NT2/D1 (cell line): ENCODE measurements at regions not wholly inside any gene's neighbourhood (a gene's known extent, or its start where the extent isn't known, plus 50 kb on each side); places are given as distances from the start of the nearest gene placed in this dataset.

Experiments
- DNase-seq: peaks from one replicate; pipeline ENCODE4 v3.0.0-alpha.2; 2011; ENCODE audit warnings: low read depth, low spot score
- H3K27me3 ChIP-seq: 2 replicates; pipeline ENCODE4 v1.6.0; 2011; ENCODE audit warnings: mild to moderate bottlenecking; ENCODE audit not compliant: insufficient read length, insufficient read depth
- H3K36me3 ChIP-seq: 2 replicates; pipeline ENCODE4 v1.6.1; 2011; ENCODE audit warnings: mild to moderate bottlenecking, low read length, mixed read lengths; ENCODE audit not compliant: insufficient read depth, insufficient read length
- H3K4me1 ChIP-seq: 2 replicates; pipeline ENCODE4 v1.5.1; 2011; ENCODE audit not compliant: insufficient read depth, insufficient read length
- H3K4me3 ChIP-seq: 2 replicates; pipeline ENCODE4 v1.5.1; 2011; ENCODE audit warnings: low read depth; ENCODE audit not compliant: insufficient read length
- H3K9ac ChIP-seq: 2 replicates; pipeline ENCODE4 v1.6.0; 2011; ENCODE audit warnings: low read depth; ENCODE audit not compliant: insufficient read length
- H3K9me3 ChIP-seq: 2 replicates; pipeline ENCODE4 v1.5.1; 2011; ENCODE audit warnings: mild to moderate bottlenecking, low read length; ENCODE audit not compliant: insufficient read depth
- SUZ12 ChIP-seq: IDR thresholded peaks from 2 replicates; pipeline ENCODE4 v1.6.1; 2011; ENCODE audit not compliant: insufficient read length, insufficient read depth; ENCODE audit errors: extremely low read depth
- YY1 ChIP-seq: IDR thresholded peaks from 2 replicates; pipeline ENCODE4 v1.6.1; 2011; ENCODE audit not compliant: insufficient read length, insufficient read depth
- ZNF274 ChIP-seq: IDR thresholded peaks from 2 replicates; pipeline ENCODE4 v1.6.1; 2011; ENCODE audit warnings: mild to moderate bottlenecking, low read depth, low read length

GRCh38 chrX:10813761-10814160 lies 193.4 kb upstream of the MID1 start:
- H3K36me3 ChIP-seq: no peaks in the 10 kb centered on the region
- TF ChIP-seq YY1 (no peak), SUZ12 (no peak), ZNF274 (no peak)
- no peaks in the 10 kb centered on the region for H3K4me1 ChIP-seq
- no peak for DNase-seq
- no peak overlapping the region for H3K9ac ChIP-seq
- no peaks in the 10 kb centered on the region for H3K9me3 ChIP-seq
- H3K4me3 ChIP-seq: no peak overlapping the region
- H3K27me3 ChIP-seq: no peaks in the 10 kb centered on the region

- no peaks in the 10 kb centered on the region for H3K4me1 ChIP-seq
- no peaks in the 10 kb centered on the region for H3K36me3 ChIP-seq
- no peaks in the 10 kb centered on the region for H3K9me3 ChIP-seq
- H3K9ac ChIP-seq: no peak overlapping the region
- H3K4me3 ChIP-seq: no peak overlapping the region
- DNase-seq: no peak
- TF ChIP-seq YY1 (no peak), SUZ12 (no peak), ZNF274 (no peak)
- no peaks in the 10 kb centered on the region for H3K27me3 ChIP-seq
Observed at GRCh38 chrX:10818651-10819050, 198.3 kb upstream of the MID1 start.

- Histone ChIP-seq H3K4me3 (no peak overlapping the region), H3K9ac (no peak overlapping the region), H3K4me1 (no peaks in the 10 kb centered on the region), H3K9me3 (no peaks in the 10 kb centered on the region), H3K27me3 (no peaks in the 10 kb centered on the region), H3K36me3 (no peaks in the 10 kb centered on the region)
- TF ChIP-seq YY1 (no peak), SUZ12 (no peak)
- DNase-seq: no peak
Observed at GRCh38 chrX:10819973-10820372, 199.6 kb upstream of the MID1 start.

- no peaks in the 10 kb centered on the region for H3K27me3 ChIP-seq
- no peaks in the 10 kb centered on the region for H3K36me3 ChIP-seq
- no peak overlapping the region for H3K9ac ChIP-seq
- DNase-seq: no peak
- no peaks in the 10 kb centered on the region for H3K9me3 ChIP-seq
- TF ChIP-seq YY1: no peak
- no peak for TF ChIP-seq ZNF274
- TF ChIP-seq SUZ12: no peak
- H3K4me3 ChIP-seq: no peak overlapping the region
- H3K4me1 ChIP-seq: no peaks in the 10 kb centered on the region
Observed at GRCh38 chrX:10821293-10821692, 200.9 kb upstream of the MID1 start.

GRCh38 chrX:10828036-10828435 lies 207.7 kb upstream of the MID1 start:
- H3K4me3 ChIP-seq: no peak overlapping the region
- no peaks in the 10 kb centered on the region for H3K27me3 ChIP-seq
- no peak for TF ChIP-seq ZNF274
- no peak for TF ChIP-seq SUZ12
- TF ChIP-seq YY1: no peak
- H3K4me1 ChIP-seq: no peaks in the 10 kb centered on the region
- no peaks in the 10 kb centered on the region for H3K9me3 ChIP-seq
- no peak for DNase-seq
- no peak overlapping the region for H3K9ac ChIP-seq
- H3K36me3 ChIP-seq: no peaks in the 10 kb centered on the region

GRCh38 chrX:10828640-10829039 lies 208.3 kb upstream of the MID1 start:
- TF ChIP-seq SUZ12: no peak
- TF ChIP-seq YY1: no peak
- no peak for TF ChIP-seq ZNF274
- no peak overlapping the region for H3K9ac ChIP-seq
- no peaks in the 10 kb centered on the region for H3K4me1 ChIP-seq
- no peak for DNase-seq
- H3K4me3 ChIP-seq: no peak overlapping the region
- H3K27me3 ChIP-seq: no peaks in the 10 kb centered on the region
- no peaks in the 10 kb centered on the region for H3K36me3 ChIP-seq
- no peaks in the 10 kb centered on the region for H3K9me3 ChIP-seq

- DNase-seq: no peak
- Histone ChIP-seq H3K27me3 (no peaks in the 10 kb centered on the region), H3K9ac (no peak overlapping the region), H3K36me3 (no peaks in the 10 kb centered on the region), H3K9me3 (no peaks in the 10 kb centered on the region), H3K4me3 (no peak overlapping the region), H3K4me1 (no peaks in the 10 kb centered on the region)
- TF ChIP-seq ZNF274 (no peak), YY1 (no peak), SUZ12 (no peak)
Observed at GRCh38 chrX:10831716-10832502, 211.5 kb upstream of the MID1 start.
